Effector memory CD8-positive, alpha-beta T cell (primary cell): ENCODE measurements at regions not wholly inside any gene's neighbourhood (a gene's known extent, or its start where the extent isn't known, plus 50 kb on each side); places are given as distances from the start of the nearest gene placed in this dataset.
A peak's percentile ranks its signal among the peaks of the same experiment; 100 is the strongest.

Experiments
- ATAC-seq: fragments of 150-1000 bp; cut with Tn5 transposase; replicated peaks from 2 replicates; pipeline ENCODE4 v1.10.0; 2021; ENCODE audit warnings: mild to moderate bottlenecking, moderate library complexity
- DNase-seq, 3 experiments: peaks; one replicate each; pipeline ENCODE4 v3.0.0; 2021
- H3K27ac Mint-ChIP-seq, 2 donors: one replicate each; pipeline ENCODE4 v1.8.0; 2022; ENCODE audit warnings: mild to moderate bottlenecking in 2 of 2, mixed read lengths in 2 of 2, moderate library complexity in 2 of 2
- H3K27me3 Mint-ChIP-seq, 2 donors: one replicate each; pipeline ENCODE4 v1.8.0; 2022; ENCODE audit warnings: mixed read lengths in 2 of 2
- H3K36me3 Mint-ChIP-seq: one replicate; pipeline ENCODE4 v1.8.0; 2022; ENCODE audit warnings: mild to moderate bottlenecking, moderate library complexity, mixed read lengths; ENCODE audit not compliant: insufficient read depth
- H3K4me1 Mint-ChIP-seq, 2 donors: one replicate each; pipeline ENCODE4 v1.8.0; 2022; ENCODE audit warnings: low read depth in 2 of 2, mixed read lengths in 2 of 2
- H3K4me3 Mint-ChIP-seq, 2 donors: one replicate each; pipeline ENCODE4 v1.8.0; 2022; ENCODE audit warnings: mild to moderate bottlenecking in 2 of 2, mixed read lengths in 2 of 2, moderate library complexity in 2 of 2
- H3K9me3 Mint-ChIP-seq, 2 donors: one replicate each; pipeline ENCODE4 v1.8.0; 2022; ENCODE audit warnings: mixed read lengths in 2 of 2

GRCh38 chr2:224325941-224326340, 76.0 kb downstream of the FAM124B start:
- Mint-ChIP-seq H3K4me1 (no peaks in the 10 kb centered on the region), H3K27ac (no peak overlapping the region), H3K36me3 (no peaks in the 10 kb centered on the region), H3K27me3 (peaks cover 33 to 45% of the 10 kb centered on the region in 2 donors), H3K9me3 (no peaks in the 10 kb centered on the region), H3K4me3 (no peak overlapping the region)
- no peak for DNase-seq
- ATAC-seq, result no peak

DNA sequence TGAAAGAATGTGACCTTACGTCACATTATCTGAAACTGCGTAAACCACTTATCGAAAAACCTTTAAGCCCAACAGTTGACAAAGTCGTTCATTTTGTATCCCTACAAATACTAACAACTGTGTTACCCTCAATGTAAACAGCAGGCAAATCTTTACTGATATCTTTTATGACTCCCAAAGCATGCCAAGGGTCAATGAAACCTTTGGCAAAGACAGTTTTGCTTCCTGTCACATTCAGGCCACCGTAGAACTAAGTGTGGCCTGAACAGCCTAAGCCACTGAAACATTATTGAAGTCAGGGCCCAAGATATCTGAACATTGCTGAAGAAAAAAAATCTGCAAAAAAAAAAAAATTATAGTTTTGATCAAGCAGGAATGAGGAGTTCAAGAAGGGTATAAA, 77.3 kb downstream of the FAM124B start:
- H3K9me3 Mint-ChIP-seq, result no peaks in the 10 kb centered on the region
- no peaks in the 10 kb centered on the region for H3K36me3 Mint-ChIP-seq
- H3K4me1 Mint-ChIP-seq, result no peaks in the 10 kb centered on the region
- H3K27ac Mint-ChIP-seq, result no peak overlapping the region
- peaks cover 36 to 52% of the 10 kb centered on the region in 2 donors for H3K27me3 Mint-ChIP-seq
- H3K4me3 Mint-ChIP-seq, result no peak overlapping the region
- no peak for ATAC-seq
- no peak for DNase-seq

GRCh38 chr2:224320660-224321059, 81.2 kb downstream of the FAM124B start:
- no peak for ATAC-seq
- peaks cover 32 to 67% of the 10 kb centered on the region in 2 donors for H3K27me3 Mint-ChIP-seq
- no peak for DNase-seq
- H3K9me3 Mint-ChIP-seq, result no peaks in the 10 kb centered on the region
- H3K27ac Mint-ChIP-seq, result no peak overlapping the region
- no peak overlapping the region for H3K4me3 Mint-ChIP-seq
- no peaks in the 10 kb centered on the region for H3K4me1 Mint-ChIP-seq
- H3K36me3 Mint-ChIP-seq, result no peaks in the 10 kb centered on the region

DNA sequence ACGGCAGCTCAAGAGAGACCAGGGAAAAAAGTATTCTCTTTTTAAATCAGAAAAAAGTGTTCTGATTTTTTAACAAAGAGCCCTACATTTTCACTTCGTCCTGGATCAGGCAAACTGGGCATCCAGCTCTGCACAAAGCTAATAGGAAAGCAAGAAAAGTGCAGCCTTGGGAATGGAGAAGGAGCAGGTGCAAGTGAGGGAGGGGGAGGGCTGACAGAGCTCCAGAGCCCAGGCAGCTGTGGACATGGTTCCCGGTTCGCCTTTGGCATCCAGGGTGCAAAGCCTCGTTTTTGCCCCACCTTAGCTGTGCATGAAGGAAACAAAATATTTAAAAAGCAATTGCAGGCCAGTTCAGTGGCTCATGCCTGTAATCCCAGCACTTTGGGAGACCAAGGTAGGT, 82.2 kb downstream of the FAM124B start:
- H3K4me1 Mint-ChIP-seq, result no peaks in the 10 kb centered on the region
- DNase-seq, result no peak
- no peaks in the 10 kb centered on the region for H3K9me3 Mint-ChIP-seq
- peaks cover 32 to 75% of the 10 kb centered on the region in 2 donors for H3K27me3 Mint-ChIP-seq
- H3K36me3 Mint-ChIP-seq, result no peaks in the 10 kb centered on the region
- ATAC-seq, result no peak
- no peak overlapping the region for H3K27ac Mint-ChIP-seq
- no peak overlapping the region for H3K4me3 Mint-ChIP-seq

GRCh38 chr2:224312741-224313140, 89.2 kb downstream of the FAM124B start:
- H3K9me3 Mint-ChIP-seq, result no peaks in the 10 kb centered on the region

GRCh38 chr2:224310943-224311625, 90.8 kb downstream of the FAM124B start:
- no peaks in the 10 kb centered on the region for H3K9me3 Mint-ChIP-seq
- no peak overlapping the region for H3K4me3 Mint-ChIP-seq
- DNase-seq (no peak), ATAC-seq (no peak)
- H3K4me1 Mint-ChIP-seq, result no peaks in the 10 kb centered on the region
- H3K27me3 Mint-ChIP-seq, result peaks cover 32 to 59% of the 10 kb centered on the region in 2 donors
- no peaks in the 10 kb centered on the region for H3K36me3 Mint-ChIP-seq
- H3K27ac Mint-ChIP-seq, result no peak overlapping the region

More at GRCh38 chr2:224312741-224313140, 89.2 kb downstream of the FAM124B start:
- Mint-ChIP-seq H3K27ac (no peak overlapping the region), H3K4me1 (no peaks in the 10 kb centered on the region), H3K4me3 (no peak overlapping the region), H3K36me3 (no peaks in the 10 kb centered on the region), H3K27me3 (peaks cover 33 to 76% of the 10 kb centered on the region in 2 donors)
- no peak for ATAC-seq
- DNase-seq, result no peak

- no peak overlapping the region for H3K4me3 Mint-ChIP-seq
- no peaks in the 10 kb centered on the region for H3K4me1 Mint-ChIP-seq
- H3K27me3 Mint-ChIP-seq, result peaks cover 32 to 42% of the 10 kb centered on the region in 2 donors
- H3K9me3 Mint-ChIP-seq, result no peaks in the 10 kb centered on the region
- DNase-seq (no peak), ATAC-seq (no peak)
- no peaks in the 10 kb centered on the region for H3K36me3 Mint-ChIP-seq
- H3K27ac Mint-ChIP-seq, result no peak overlapping the region
These were observed 92.7 kb downstream of the FAM124B start for GRCh38 chr2:224309176-224309575.

- Mint-ChIP-seq H3K4me1 (no peaks in the 10 kb centered on the region), H3K36me3 (no peaks in the 10 kb centered on the region), H3K9me3 (no peaks in the 10 kb centered on the region), H3K27me3 (peaks cover 31 to 34% of the 10 kb centered on the region in 2 donors), H3K27ac (no peak overlapping the region), H3K4me3 (no peak overlapping the region)
- ATAC-seq (no peak), DNase-seq (no peak)
These were observed 93.5 kb downstream of the FAM124B start for GRCh38 chr2:224308272-224308911.

DNA sequence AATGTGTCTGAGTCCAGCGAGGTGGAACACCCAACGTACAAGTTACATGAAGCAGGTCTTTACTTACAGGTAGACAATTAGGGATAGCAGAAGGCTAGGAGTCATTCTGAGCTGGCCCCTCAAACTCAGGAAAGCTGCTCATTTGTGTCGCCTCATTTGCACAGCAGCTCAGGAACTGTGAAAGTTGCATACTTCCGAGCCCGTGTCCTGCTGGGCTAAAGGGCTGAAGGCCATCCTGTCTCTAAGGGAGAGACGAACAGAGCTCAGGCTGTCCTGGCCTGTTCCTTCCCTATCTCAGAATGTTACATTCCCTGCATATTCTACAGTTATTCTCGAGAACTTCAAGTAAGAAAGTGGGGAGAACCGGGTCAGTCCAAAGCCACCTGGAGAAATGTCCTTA, 99.0 kb downstream of the FAM124B start:
- Mint-ChIP-seq H3K27ac (no peak overlapping the region), H3K27me3 (peaks cover 25 to 28% of the 10 kb centered on the region in 2 donors), H3K4me3 (no peak overlapping the region), H3K4me1 (no peaks in the 10 kb centered on the region), H3K36me3 (no peaks in the 10 kb centered on the region), H3K9me3 (no peaks in the 10 kb centered on the region)
- ATAC-seq (no peak), DNase-seq (no peak)

- no peak for DNase-seq
- no peak for ATAC-seq
- Mint-ChIP-seq H3K9me3 (no peaks in the 10 kb centered on the region), H3K36me3 (no peaks in the 10 kb centered on the region), H3K27me3 (peaks cover 59 to 60% of the 10 kb centered on the region in 2 donors), H3K27ac (no peak overlapping the region), H3K4me1 (no peaks in the 10 kb centered on the region), H3K4me3 (no peak overlapping the region)
These were observed 107.9 kb downstream of the FAM124B start for GRCh38 chr2:224293976-224294375.

DNA sequence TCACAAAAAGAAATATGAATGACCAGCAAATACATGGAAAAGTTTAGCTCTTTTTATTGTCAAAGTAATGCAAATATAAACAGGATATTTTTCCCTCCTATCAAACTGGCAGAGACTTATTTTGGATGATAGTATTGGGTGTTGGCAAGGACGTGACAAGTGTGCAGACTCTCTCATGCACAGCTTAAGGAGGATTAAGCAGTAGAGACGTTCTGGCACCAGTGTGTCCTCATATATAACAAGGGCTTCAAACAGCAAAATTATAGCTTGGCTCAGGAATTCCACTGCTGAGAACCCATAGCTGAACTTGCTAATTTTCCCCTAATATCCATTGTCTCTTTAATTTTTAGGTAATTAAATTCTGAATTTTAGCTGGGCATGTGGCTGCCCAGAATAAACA, 114.4 kb downstream of the FAM124B start:
- no peaks in the 10 kb centered on the region for H3K36me3 Mint-ChIP-seq
- no peak overlapping the region for H3K4me3 Mint-ChIP-seq
- ATAC-seq, result no peak
- no peak overlapping the region for H3K27ac Mint-ChIP-seq
- H3K4me1 Mint-ChIP-seq, result no peaks in the 10 kb centered on the region
- no peaks in the 10 kb centered on the region for H3K9me3 Mint-ChIP-seq
- peaks cover 52 to 55% of the 10 kb centered on the region in 2 donors for H3K27me3 Mint-ChIP-seq
- DNase-seq, result no peak

DNA sequence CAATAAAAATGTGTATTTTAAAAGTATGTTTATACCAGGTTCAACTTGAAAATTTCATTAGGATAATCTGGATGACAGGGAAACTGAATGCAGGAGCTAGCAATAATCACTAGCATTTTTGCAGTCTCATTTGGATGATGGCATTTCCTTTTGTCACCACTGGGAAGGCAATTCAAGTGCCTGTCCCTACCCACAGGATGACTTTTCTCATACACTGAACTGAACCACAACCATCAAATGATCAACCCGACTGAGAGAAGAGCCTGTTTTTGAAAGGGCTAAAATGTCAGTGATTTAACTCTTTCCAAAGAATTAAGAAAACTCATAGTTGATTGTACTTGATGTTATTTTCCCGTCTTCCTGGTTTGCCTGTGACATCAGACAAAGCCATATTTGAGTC, 115.0 kb downstream of the FAM124B start:
- no peak for ATAC-seq
- peaks cover 52 to 55% of the 10 kb centered on the region in 2 donors for H3K27me3 Mint-ChIP-seq
- H3K4me3 Mint-ChIP-seq, result no peak overlapping the region
- DNase-seq, result no peak
- no peaks in the 10 kb centered on the region for H3K36me3 Mint-ChIP-seq
- no peaks in the 10 kb centered on the region for H3K9me3 Mint-ChIP-seq
- no peak overlapping the region for H3K27ac Mint-ChIP-seq
- H3K4me1 Mint-ChIP-seq, result no peaks in the 10 kb centered on the region

- ATAC-seq, result no peak
- Mint-ChIP-seq H3K27me3 (peaks cover 44 to 51% of the 10 kb centered on the region in 2 donors), H3K36me3 (no peaks in the 10 kb centered on the region), H3K9me3 (no peaks in the 10 kb centered on the region), H3K4me3 (no peak overlapping the region), H3K4me1 (no peaks in the 10 kb centered on the region), H3K27ac (no peak overlapping the region)
- DNase-seq, result peak; percentile 8 to 21 (median 18)
These were observed 117.6 kb downstream of the FAM124B start for GRCh38 chr2:224284134-224284946.
